Keratinocyte (primary cell): ENCODE measurements at regions not wholly inside any gene's neighbourhood (a gene's known extent, or its start where the extent isn't known, plus 50 kb on each side); places are given as distances from the start of the nearest gene placed in this dataset.

Experiments used
- CTCF ChIP-seq, 3 experiments: IDR thresholded peaks in 1 of 3; conservative IDR thresholded peaks in 1 of 3; optimal IDR thresholded peaks in 1 of 3; 2 replicates in 2 of 3; 3 replicates in 1 of 3; pipeline versions ENCODE3 to v1.5.1; 2011; ENCODE audit warnings: low read length in 3 of 3, mild to moderate bottlenecking in 3 of 3, moderate library complexity in 2 of 3, control low read depth in 1 of 3, inconsistent platforms in 1 of 3; ENCODE audit not compliant: insufficient read depth in 2 of 3; ENCODE audit errors: extremely low read depth in 1 of 3
- EZH2 ChIP-seq: IDR thresholded peaks from one replicate; pipeline ENCODE4 v1.6.1; 2012; ENCODE audit warnings: inconsistent platforms, mild to moderate bottlenecking, low read length, moderate library complexity

DNA sequence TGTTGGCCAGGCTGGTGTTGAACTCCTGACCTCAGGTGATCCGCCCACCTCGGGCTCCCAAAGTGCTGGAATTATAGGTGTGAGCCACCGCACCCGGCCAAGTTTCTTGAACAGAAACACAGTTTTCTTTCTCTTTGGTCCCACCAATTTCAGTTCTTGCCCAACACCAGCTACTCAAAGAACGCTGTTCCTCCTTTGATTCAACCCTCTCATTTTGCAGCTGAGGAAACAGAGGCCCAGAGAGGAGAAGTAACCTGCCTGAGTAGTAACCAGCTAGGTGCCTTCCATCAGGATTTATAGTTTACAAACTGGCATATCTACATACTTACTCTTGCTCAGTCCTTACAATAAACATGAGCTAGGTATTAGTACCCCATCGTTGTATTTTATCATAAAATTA lies 119.9 kb downstream of the SYF2 start:
- TF ChIP-seq CTCF (optimal IDR thresholded peaks at IDR 0.05 in 1 of 3, IDR thresholded peaks at IDR 0.05 in 1 of 3, conservative IDR thresholded peaks at IDR 0.05 in 1 of 3; ENCODE audit: extremely low read depth in 1 of 3, insufficient read depth in 2 of 3, low read length in 3 of 3), result no peak
- no peak for TF ChIP-seq EZH2
